GM23338 (cell line): ENCODE measurements at regions not wholly inside any gene's neighbourhood (a gene's known extent, or its start where the extent isn't known, plus 50 kb on each side); places are given as distances from the start of the nearest gene placed in this dataset.

Experiments
- ATAC-seq: fragments of 200-7000 bp; cut with Tn5 transposase; 3 replicates; pipeline ENCODE4 v1.9.1; 2020
- DNase-seq: peaks from one replicate; pipeline ENCODE4 v3.0.0-alpha.2; 2015; ENCODE audit warnings: low spot score
- H2AFZ ChIP-seq: fragments of 200-600 bp; sonication (generic); 2 replicates; pipeline ENCODE4 v1.8.0; 2016; ENCODE audit warnings: antibody characterized with exemption, mild to moderate bottlenecking, moderate library complexity
- H3F3A ChIP-seq: fragments of 200-600 bp; sonication (generic); replicated peaks from 2 replicates; pipeline ENCODE4 v1.8.0; 2017; ENCODE audit warnings: antibody characterized with exemption, mixed run types, low read depth
- H3K27ac ChIP-seq: fragments of 200-600 bp; sonication (generic); 2 replicates; pipeline ENCODE4 v1.6.1; 2016; ENCODE audit warnings: low read depth
- H3K27me3 ChIP-seq: fragments of 200-600 bp; sonication (generic); 2 replicates; pipeline ENCODE4 v1.8.0; 2016; ENCODE audit warnings: mild to moderate bottlenecking, mixed run types, moderate library complexity; ENCODE audit not compliant: insufficient read depth
- H3K36me3 ChIP-seq: fragments of 200-600 bp; sonication (generic); 2 replicates; pipeline ENCODE4 v1.8.0; 2016; ENCODE audit warnings: mild to moderate bottlenecking; ENCODE audit not compliant: insufficient read depth
- H3K4me1 ChIP-seq: fragments of 200-600 bp; sonication (generic); 2 replicates; pipeline ENCODE4 v1.8.0; 2016; ENCODE audit warnings: mild to moderate bottlenecking, moderate library complexity; ENCODE audit not compliant: insufficient read depth
- H3K4me2 ChIP-seq: fragments of 200-600 bp; sonication (generic); 2 replicates; pipeline ENCODE4 v1.7.1; 2017; ENCODE audit warnings: mixed run types
- H3K4me3 ChIP-seq: fragments of 200-600 bp; sonication (generic); 2 replicates; pipeline ENCODE4 v1.6.1; 2016; ENCODE audit warnings: mixed run types
- H3K79me2 ChIP-seq: fragments of 200-600 bp; sonication (generic); replicated peaks from 2 replicates; pipeline ENCODE4 v1.8.0; 2017; ENCODE audit warnings: mild to moderate bottlenecking; ENCODE audit not compliant: insufficient read depth
- H3K9me2 ChIP-seq: fragments of 200-600 bp; sonication (generic); 2 replicates; pipeline ENCODE4 v1.8.0; 2017; ENCODE audit not compliant: insufficient read depth
- H4K20me1 ChIP-seq: fragments of 200-600 bp; sonication (generic); replicated peaks from 2 replicates; pipeline ENCODE4 v1.8.0; 2017; ENCODE audit warnings: mild to moderate bottlenecking; ENCODE audit not compliant: insufficient read depth
- H3K27ac Mint-ChIP-seq: 2 replicates; pipeline ENCODE4 v1.8.0; 2020; ENCODE audit warnings: inconsistent platforms, mild to moderate bottlenecking, moderate library complexity, mixed read lengths
- H3K27me3 Mint-ChIP-seq: 3 replicates; pipeline ENCODE4 v1.8.0; 2022; ENCODE audit warnings: low read depth, mild to moderate bottlenecking, moderate library complexity, mixed read lengths, inconsistent platforms; ENCODE audit not compliant: insufficient read depth, poor library complexity
- H3K36me3 Mint-ChIP-seq: 3 replicates; pipeline ENCODE4 v1.8.0; 2021; ENCODE audit warnings: low read depth, mild to moderate bottlenecking, inconsistent platforms, moderate library complexity, mixed read lengths
- H3K4me1 Mint-ChIP-seq: 3 replicates; pipeline ENCODE4 v1.8.0; 2020; ENCODE audit warnings: mild to moderate bottlenecking, inconsistent platforms, mixed read lengths
- H3K4me3 Mint-ChIP-seq: 3 replicates; pipeline ENCODE4 v1.8.0; 2021; ENCODE audit warnings: moderate library complexity, mild to moderate bottlenecking, inconsistent platforms, mixed read lengths
- H3K9me3 Mint-ChIP-seq: 3 replicates; pipeline ENCODE4 v1.8.0; 2020; ENCODE audit warnings: moderate library complexity, mild to moderate bottlenecking, inconsistent platforms, mixed read lengths
- CREB1 ChIP-seq: fragments of 250-450 bp; sonication (Bioruptor Pico); IDR thresholded peaks from 2 replicates; pipeline ENCODE4 v1.5.0; 2020; ENCODE audit warnings: low read depth, mild to moderate bottlenecking, moderate library complexity
- CTCF ChIP-seq, 2 experiments: fragments of 200-600 bp in 1 of 2; sonication (generic) in 1 of 2; conservative IDR thresholded peaks; 2 replicates each; pipeline versions ENCODE4 v1.5.1 to v1.6.1; 2016 to 2017; ENCODE audit warnings: antibody characterized with exemption in 2 of 2, low read depth in 2 of 2, mild to moderate bottlenecking in 2 of 2, moderate library complexity in 1 of 2
- ETS1 ChIP-seq: IDR thresholded peaks from 2 replicates; pipeline ENCODE4 v1.6.1; 2016; ENCODE audit warnings: antibody characterized with exemption
- EZH2 ChIP-seq: fragments of 200-600 bp; sonication (generic); IDR thresholded peaks from one replicate; pipeline ENCODE4 v1.8.0; 2017; ENCODE audit warnings: antibody characterized with exemption, mild to moderate bottlenecking, low read depth; ENCODE audit not compliant: unreplicated experiment
- EZH2phosphoT487 ChIP-seq: fragments of 200-600 bp; sonication (generic); IDR thresholded peaks from one replicate; pipeline ENCODE4 v1.8.1; 2018; ENCODE audit warnings: antibody characterized with exemption; ENCODE audit not compliant: unreplicated experiment
- POLR2AphosphoS5 ChIP-seq: IDR thresholded peaks from 2 replicates; pipeline ENCODE4 v1.6.1; 2016; ENCODE audit warnings: antibody characterized with exemption, low read depth
- STAT1 ChIP-seq: IDR thresholded peaks from one replicate; pipeline ENCODE4 v1.6.1; 2016; ENCODE audit warnings: antibody characterized with exemption; ENCODE audit not compliant: unreplicated experiment
- ZNF114 ChIP-seq: fragments of 250-450 bp; sonication (Bioruptor Pico); IDR thresholded peaks from 2 replicates; pipeline ENCODE4 v1.5.0; 2020; ENCODE audit warnings: mild to moderate bottlenecking, moderate library complexity
- ZNF331 ChIP-seq: fragments of 250-450 bp; sonication (Bioruptor Pico); IDR thresholded peaks from 2 replicates; pipeline ENCODE4 v1.5.0; 2020; ENCODE audit warnings: low read depth, mild to moderate bottlenecking, moderate library complexity
- ZNF462 ChIP-seq: fragments of 250-450 bp; sonication (Bioruptor Pico); IDR thresholded peaks from 2 replicates; pipeline ENCODE4 v1.5.0; 2020; ENCODE audit warnings: mild to moderate bottlenecking, moderate library complexity

- no peak for TF ChIP-seq ZNF462
Observed at GRCh38 chr1:91129017-91129416, 107.2 kb upstream of the ZNF644 start (continued).

- no peaks in the 10 kb centered on the region for H3K27me3 ChIP-seq
- Mint-ChIP-seq H3K36me3 (no peaks in the 10 kb centered on the region), H3K27ac (peak overlapping the region; percentile 7), H3K9me3 (no peaks in the 10 kb centered on the region; the same call in 2 of the 3 replicates), H3K4me1 (peaks cover 55% of the 10 kb centered on the region), H3K4me3 (no peak overlapping the region), H3K27me3 (peaks cover 7% of the 10 kb centered on the region)
- H3F3A ChIP-seq, result peaks cover 12% of the 10 kb centered on the region; the same call in 1 of the 2 replicates
- H4K20me1 ChIP-seq, result no peaks in the 10 kb centered on the region
- H3K36me3 ChIP-seq, result no peaks in the 10 kb centered on the region
- no peaks in the 10 kb centered on the region for H3K79me2 ChIP-seq
- DNase-seq (no peak), ATAC-seq (no peak)
- H2AFZ ChIP-seq, result peak overlapping the region; percentile 48; the same call in 1 of the 2 replicates
- H3K4me1 ChIP-seq, result peaks cover 68% of the 10 kb centered on the region
- no peak overlapping the region for H3K4me3 ChIP-seq
- 0 out of 2 replicates have a peak overlapping the region, but pooled peaks have one; percentile 47 for H3K4me2 ChIP-seq
- 0 out of 2 replicates have a peak overlapping the region, but pooled peaks have one; percentile 95 for H3K27ac ChIP-seq
- peaks cover 17% of the 10 kb centered on the region; the same call in 1 of the 2 replicates for H3K9me2 ChIP-seq
- TF ChIP-seq EZH2phosphoT487, result no peak
- TF ChIP-seq CREB1, result no peak
- no peak for TF ChIP-seq ZNF114 (CRISPR knock-in tag)
- TF ChIP-seq STAT1, result no peak
- no peak for TF ChIP-seq ZNF331 (CRISPR knock-in tag)
- TF ChIP-seq ETS1, result no peak
- TF ChIP-seq POLR2AphosphoS5, result no peak
- no peak for TF ChIP-seq EZH2
- TF ChIP-seq CTCF (conservative IDR thresholded peaks at IDR 0.05; ENCODE audit: low read depth in 2 of 2), result no peak
Observed at GRCh38 chr1:91124989-91125417, 103.2 kb upstream of the ZNF644 start.
